Astrocyte of the spinal cord (primary cell): ENCODE measurements at regions not wholly inside any gene's neighbourhood (a gene's known extent, or its start where the extent isn't known, plus 50 kb on each side); places are given as distances from the start of the nearest gene placed in this dataset.

Experiments
- DNase-seq: peaks from one replicate; pipeline ENCODE4 v3.0.0; 2011; ENCODE audit warnings: low read depth, low spot score
- H3K4me3 ChIP-seq: 2 replicates; pipeline ENCODE4 v1.5.1; 2011; ENCODE audit warnings: low read depth, mild to moderate bottlenecking, low read length, moderate library complexity
- CTCF ChIP-seq: IDR thresholded peaks from 2 replicates; pipeline ENCODE4 v1.5.1; 2012; ENCODE audit warnings: low read depth, mild to moderate bottlenecking, low read length, inconsistent platforms
- in situ Hi-C: cut with HindIII; loops from 2 replicates; pipeline ENCODE4 v1.10.0; 2017; ENCODE audit warnings: low sequenced_read_pairs

GRCh38 chr21:36563341-36563926 lies 83.5 kb upstream of the CLDN14 start:
- H3K4me3 ChIP-seq, result no peak overlapping the region
- in situ Hi-C loops, result no loop called here
- TF ChIP-seq CTCF, result no peak
- no peak for DNase-seq

- no peak for DNase-seq
- H3K4me3 ChIP-seq, result no peak overlapping the region
- in situ Hi-C loops, result no loop called here
- no peak for TF ChIP-seq CTCF
These were observed 84.7 kb upstream of the CLDN14 start for GRCh38 chr21:36564647-36565046.

- in situ Hi-C loops, result no loop called here
- TF ChIP-seq CTCF, result no peak
- no peak for DNase-seq
- H3K4me3 ChIP-seq, result no peak overlapping the region
These were observed 85.6 kb upstream of the CLDN14 start for GRCh38 chr21:36565540-36565939.

DNA sequence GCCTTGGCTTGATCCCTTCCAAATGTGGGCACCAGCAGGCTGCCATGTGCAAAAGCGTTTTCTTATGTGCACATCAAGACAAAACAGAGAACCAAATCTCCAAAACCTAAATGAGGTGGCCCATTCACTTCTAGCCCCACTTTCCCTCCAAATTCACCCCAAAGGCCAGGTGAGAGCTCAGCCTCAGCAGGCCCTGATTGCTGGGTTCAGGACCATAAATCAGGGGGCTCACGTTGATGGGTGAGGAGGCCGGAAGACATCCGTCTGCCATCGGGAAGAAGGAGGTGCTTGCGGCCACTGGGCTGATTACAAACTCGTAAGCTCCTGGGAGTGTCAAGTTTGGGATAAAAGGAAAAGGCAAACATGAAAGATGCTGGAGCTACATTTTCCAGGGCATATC lies 86.7 kb upstream of the CLDN14 start:
- DNase-seq, result no peak
- no peak for TF ChIP-seq CTCF
- in situ Hi-C loops, result no loop called here
- no peak overlapping the region for H3K4me3 ChIP-seq

DNA sequence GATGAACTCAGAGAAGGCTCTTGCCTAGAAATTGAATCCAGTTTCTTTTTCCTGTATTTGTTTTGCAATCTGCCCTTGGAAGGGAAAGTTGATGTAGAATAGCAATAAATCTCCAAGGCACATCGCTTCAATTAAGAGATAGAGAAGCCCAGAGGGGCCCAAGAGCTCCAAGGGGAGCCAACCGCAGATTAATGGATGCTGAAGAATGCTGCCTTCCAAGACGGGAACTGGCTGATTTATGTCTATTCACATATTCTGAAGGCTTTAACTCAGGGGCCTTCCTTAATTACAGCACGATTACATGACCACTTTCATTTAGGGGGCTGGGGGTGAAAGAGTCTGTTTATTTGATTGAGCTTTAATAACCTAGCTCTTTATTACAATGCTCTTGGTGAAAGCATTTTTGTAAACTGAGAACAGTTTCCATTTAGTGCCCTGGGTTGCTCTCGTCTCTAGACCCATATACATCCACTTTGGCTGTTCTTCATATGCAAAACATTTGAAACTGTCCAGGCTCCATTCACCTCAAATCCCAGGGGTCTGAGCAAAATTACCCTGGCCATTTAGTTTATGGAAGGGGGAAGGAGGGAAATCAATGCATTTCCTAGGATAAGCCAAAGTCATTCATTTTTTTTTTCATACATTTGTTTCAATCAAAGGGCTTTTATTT lies 87.4 kb upstream of the CLDN14 start:
- in situ Hi-C loops, result no loop called here
- no peak for TF ChIP-seq CTCF
- no peak overlapping the region for H3K4me3 ChIP-seq
- no peak for DNase-seq

GRCh38 chr21:36569511-36569910 lies 89.6 kb upstream of the CLDN14 start:
- in situ Hi-C loops, result no loop called here
- H3K4me3 ChIP-seq, result no peak overlapping the region
- no peak for TF ChIP-seq CTCF
- DNase-seq, result no peak
